AG09319 (cell line): ENCODE measurements at regions not wholly inside any gene's neighbourhood (a gene's known extent, or its start where the extent isn't known, plus 50 kb on each side); places are given as distances from the start of the nearest gene placed in this dataset.
"Not testable (repeated sequence)": the region's sequence is repeated elsewhere in the genome, so short reads cannot be mapped to it uniquely, and the experiment has no call there.

ENCODE experiments used
- DNase-seq: peaks from one replicate; pipeline ENCODE4 v3.0.0-alpha.2; 2010; ENCODE audit warnings: low read depth; ENCODE audit errors: extremely low read depth
- CTCF ChIP-seq: IDR thresholded peaks from 2 replicates; pipeline ENCODE4 v1.5.1; 2011; ENCODE audit warnings: low read depth, mild to moderate bottlenecking, inconsistent platforms, low read length, moderate library complexity

DNA sequence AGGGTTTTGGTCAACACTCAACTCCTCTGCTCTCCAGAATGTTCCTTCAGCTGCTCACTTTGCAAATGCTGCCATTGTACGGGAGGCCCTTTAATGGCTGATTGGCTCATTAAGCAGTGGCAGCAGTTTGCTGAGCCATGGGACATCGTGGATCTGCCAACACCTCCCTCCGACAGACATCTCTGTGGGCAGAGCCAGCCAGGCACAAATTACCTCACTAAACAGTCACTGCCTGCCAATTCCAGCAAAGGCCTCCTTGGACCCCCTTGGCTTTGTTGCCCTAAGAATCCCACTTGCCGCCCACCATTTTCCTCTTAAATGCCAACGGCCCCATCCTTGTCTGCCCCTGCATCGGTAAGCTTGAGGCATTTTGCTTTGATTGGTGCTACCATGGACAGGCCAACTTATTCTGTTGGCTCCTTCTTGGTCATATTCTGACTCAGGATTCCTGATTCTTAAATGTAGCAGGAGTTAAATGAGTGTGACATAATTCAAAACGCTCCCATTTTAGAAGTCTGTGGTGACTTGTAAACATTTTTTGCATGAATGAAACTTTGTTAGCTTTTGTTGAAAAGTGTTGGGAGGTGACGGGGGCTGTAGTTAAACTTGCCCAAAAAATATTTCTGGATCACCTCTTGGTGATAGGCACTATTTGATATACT is 57.5 kb upstream of the LMO2 start:
- DNase-seq: no peak

GRCh38 chr11:33948494-33948893 is 56.6 kb upstream of the LMO2 start:
- no peak for TF ChIP-seq CTCF
- DNase-seq: no peak

More for the DNA sequence above, 57.5 kb upstream of the LMO2 start:
- no peak for TF ChIP-seq CTCF

GRCh38 chr11:33947918-33948317 is 56.0 kb upstream of the LMO2 start:
- not testable (repeated sequence) for DNase-seq

GRCh38 chr11:33946930-33947329 is 55.1 kb upstream of the LMO2 start:
- DNase-seq: no peak
- TF ChIP-seq CTCF: no peak

DNA sequence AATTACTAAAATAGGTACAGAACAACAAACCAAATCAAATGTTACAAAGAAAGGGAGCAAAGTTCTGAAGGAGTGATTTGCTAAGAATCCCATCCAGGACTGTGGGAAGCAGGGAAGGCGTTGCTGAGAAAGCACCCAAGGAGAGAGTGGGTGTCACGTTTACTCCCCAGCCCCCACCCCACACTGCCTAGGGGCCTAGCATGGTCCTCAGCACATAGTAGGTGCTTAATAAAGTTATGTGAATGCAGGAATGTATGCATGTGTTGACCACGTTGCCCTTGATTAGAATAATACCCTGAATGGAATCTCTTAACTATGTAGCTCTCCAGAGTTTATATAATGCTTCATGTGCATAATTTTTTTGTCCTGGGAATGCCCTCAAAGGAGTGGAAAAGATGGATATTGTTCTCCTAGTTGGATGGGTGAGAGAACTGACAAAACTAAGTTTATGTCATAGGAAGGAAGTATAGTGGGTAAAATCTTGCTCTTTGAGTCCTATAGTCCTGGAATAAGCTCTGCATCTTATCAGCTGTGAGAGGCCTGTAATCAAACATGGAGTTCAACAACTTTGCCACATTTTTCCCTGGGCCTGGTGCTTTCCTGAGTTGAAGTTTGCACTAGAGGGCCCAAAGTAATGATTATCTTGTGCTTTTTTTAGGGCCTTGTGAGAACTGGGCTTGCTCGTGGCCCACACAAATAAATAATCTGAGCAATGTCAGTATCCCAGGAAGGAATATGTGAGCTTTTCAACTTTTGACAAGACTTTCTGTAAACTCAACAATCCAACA is 53.8 kb upstream of the LMO2 start:
- TF ChIP-seq CTCF: no peak

DNA sequence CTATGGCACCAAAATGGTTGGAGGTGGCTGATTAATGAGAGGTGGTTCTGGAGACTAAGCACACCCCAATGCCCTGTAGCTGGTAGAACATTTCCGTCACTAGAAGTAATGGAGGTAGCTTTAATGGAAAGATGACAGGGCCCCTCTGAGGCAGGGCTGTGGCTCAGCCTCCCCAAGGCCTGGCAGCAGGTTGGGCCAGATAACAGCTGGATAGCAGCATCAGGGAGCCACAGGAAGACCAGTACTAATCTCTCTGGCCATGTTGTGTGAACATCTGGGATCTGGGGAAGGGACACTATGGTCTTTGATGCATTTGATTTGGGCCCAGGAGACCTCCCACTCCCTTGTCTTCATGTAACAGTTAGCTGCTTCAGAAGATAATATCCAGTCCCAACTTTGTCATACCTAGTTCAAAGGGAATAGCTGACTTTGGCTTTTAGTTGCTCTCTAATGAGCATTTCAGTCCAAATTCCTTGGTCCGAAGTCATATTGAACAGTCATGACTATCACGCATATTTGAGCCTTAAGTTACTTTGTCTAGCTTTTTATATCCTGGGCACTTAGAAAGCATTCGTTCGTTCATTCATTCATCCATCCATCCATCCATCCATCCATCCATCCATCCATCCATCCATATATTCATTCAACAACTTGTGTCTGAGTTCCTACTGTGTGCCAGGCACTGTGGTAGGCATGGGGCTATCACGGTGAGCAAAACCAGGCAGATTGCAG is 53.0 kb upstream of the LMO2 start:
- TF ChIP-seq CTCF: no peak
- DNase-seq: no peak

More for the DNA sequence above, 53.8 kb upstream of the LMO2 start:
- DNase-seq: no peak

- TF ChIP-seq CTCF: no peak
Measured at GRCh38 chr11:33944345-33944692, 52.4 kb upstream of the LMO2 start.

More at GRCh38 chr11:33944345-33944692, 52.4 kb upstream of the LMO2 start:
- DNase-seq: no peak
